HG03520 (cell line): ENCODE measurements at regions not wholly inside any gene's neighbourhood (a gene's known extent, or its start where the extent isn't known, plus 50 kb on each side); places are given as distances from the start of the nearest gene placed in this dataset.

Experiments used
- ATAC-seq: cut with Tn5 transposase; IDR thresholded peaks from one replicate; pipeline ENCODE4 v1.9.1; 2021; ENCODE audit warnings: mild to moderate bottlenecking, moderate library complexity; ENCODE audit not compliant: unreplicated experiment

DNA sequence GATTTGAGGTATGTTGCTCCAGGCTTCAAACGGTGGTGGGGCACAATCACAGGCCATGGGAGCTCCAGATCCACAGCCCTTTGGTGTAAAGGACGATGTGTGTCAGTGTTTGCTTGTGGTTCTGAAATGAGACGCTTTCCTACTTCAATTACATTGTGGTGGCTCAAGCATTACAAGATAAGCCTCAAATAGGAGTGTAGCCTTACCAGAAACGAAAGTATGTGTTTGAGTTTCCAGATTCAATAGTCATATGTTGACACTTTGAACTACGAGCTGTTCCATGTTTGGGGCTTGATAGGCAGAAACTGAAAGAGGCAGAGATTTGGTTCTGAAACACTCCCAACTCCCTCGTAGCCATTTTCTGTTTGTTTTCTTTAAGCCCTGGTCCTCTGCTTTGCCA, 187.1 kb downstream of the MYLK4 start:
- peak; percentile 85 for ATAC-seq

DNA sequence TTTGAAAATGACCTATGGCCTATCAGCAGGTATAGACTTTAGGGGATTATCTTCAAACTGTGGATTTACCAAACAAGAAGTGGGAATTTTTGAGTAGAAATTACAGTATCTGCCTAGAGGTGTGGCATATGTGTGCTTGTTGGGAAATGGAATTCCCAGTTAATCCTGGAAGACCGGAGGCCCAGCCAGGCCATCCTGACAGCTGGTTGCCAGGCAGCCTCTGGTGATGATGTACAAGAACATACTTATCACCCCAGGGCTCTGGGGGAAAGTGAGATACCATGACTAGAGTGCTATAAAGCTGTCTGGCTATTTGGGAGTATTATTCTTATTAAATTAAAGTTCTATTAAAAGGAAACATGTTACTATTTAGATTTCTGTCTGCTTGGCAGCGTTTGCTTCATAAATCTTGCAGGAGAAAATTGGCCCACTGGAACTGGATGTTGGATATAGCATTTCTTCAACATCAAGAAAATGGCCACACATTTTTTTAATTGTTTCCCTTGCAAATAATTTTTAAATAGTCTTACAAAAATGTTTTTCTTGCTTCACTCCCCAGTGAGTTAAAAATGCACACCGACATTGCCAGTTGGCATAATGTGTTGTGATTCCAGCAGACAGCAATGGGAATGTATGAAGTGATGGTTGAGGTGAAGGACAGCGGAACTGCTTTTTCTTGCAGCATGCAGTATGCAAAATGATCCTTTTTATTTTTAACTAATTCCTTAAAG, 187.8 kb downstream of the MYLK4 start:
- no peak for ATAC-seq

DNA sequence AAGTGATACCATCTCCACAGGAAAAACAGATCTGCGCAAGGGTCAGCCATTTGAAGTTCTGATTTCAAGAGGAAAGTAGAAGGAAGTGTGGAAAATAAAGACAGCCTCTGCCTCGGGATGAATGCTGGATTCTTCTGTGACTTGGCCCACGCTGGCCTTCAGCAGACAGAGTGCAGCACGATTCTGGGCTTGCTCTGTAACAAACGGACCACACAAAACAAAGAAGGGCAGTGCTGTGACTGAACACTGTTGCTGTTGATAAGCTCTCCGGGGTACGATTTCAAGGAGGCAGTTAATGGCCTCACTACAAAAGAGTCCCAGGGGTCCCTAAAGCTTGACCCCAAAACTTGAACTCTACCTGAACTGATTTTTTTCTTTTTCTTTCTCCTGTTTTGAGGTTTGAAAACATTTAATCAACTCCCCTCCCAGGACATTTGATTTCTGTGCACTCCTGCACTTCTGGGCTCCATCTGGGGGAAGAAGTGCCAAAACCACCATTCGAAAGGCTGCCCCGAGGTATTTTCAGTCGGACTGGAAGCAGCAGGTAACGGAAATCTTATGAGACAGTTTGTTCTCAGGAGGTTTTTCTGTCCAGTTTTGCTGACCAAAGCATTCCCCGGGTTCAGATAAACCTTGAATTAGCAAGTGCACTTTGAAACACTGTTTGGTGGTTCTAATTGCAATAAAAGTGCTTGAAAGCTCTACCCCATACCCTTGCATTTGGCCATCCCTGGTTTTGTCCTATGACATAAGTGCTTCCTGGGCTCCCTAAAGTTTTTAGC, 189.6 kb downstream of the MYLK4 start:
- no peak for ATAC-seq

GRCh38 chr6:2560140-2560818, 190.4 kb downstream of the MYLK4 start:
- no peak for ATAC-seq

- ATAC-seq, result no peak
Observed at GRCh38 chr6:2558861-2559801, 191.6 kb downstream of the MYLK4 start.

GRCh38 chr6:2558098-2558680, 192.5 kb downstream of the MYLK4 start:
- ATAC-seq, result no peak

- no peak for ATAC-seq
Observed at GRCh38 chr6:2557181-2557720, 193.5 kb downstream of the MYLK4 start.

- no peak for ATAC-seq
Observed at GRCh38 chr6:2556761-2557160, 194.0 kb downstream of the MYLK4 start.

- ATAC-seq, result no peak
Observed at GRCh38 chr6:2554651-2555260, 196.0 kb downstream of the MYLK4 start.

- no peak for ATAC-seq
Observed at GRCh38 chr6:2552526-2553154, 198.1 kb downstream of the MYLK4 start.

GRCh38 chr6:2551705-2552104, 199.0 kb downstream of the MYLK4 start:
- no peak for ATAC-seq

- ATAC-seq, result no peak
Observed at GRCh38 chr6:2550247-2550646, 200.5 kb downstream of the MYLK4 start.

DNA sequence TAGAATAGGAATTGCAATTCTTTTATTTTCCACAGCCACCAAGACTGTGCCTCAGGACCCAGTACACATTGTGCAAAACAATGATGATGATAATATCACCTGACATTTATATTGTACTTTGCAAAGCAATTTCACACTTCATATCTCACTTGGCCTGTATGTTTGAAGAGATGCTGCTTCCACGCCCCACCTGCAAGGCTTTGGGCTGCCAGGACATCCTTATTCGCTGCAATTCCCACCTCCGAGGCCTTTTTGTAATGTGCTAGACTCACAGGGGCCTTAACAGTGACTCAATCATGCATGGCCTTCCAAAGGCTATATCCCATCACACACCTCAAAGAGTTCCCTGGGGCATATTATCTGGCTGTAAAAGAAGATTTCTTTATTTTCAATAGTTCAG, 200.9 kb downstream of the MYLK4 start:
- no peak for ATAC-seq

DNA sequence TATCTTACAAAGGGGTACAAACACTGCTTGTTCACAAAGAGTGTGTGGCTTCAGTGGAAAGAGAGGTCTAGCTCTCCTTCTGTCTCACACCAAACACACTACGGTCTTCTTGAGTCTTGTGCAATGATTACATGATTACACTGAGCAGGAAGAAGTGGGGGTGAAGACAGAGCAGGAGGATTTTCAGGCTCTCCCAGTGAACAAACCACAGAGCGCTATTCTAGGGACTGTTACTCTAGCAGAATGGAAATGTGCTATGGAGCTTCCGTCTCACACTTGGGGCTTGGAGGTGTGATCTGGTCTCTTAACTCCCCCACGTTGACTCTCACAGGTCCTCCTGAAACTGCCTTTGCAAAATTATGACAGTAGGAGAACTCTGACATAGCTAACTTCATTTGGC, 203.4 kb downstream of the MYLK4 start:
- no peak for ATAC-seq

DNA sequence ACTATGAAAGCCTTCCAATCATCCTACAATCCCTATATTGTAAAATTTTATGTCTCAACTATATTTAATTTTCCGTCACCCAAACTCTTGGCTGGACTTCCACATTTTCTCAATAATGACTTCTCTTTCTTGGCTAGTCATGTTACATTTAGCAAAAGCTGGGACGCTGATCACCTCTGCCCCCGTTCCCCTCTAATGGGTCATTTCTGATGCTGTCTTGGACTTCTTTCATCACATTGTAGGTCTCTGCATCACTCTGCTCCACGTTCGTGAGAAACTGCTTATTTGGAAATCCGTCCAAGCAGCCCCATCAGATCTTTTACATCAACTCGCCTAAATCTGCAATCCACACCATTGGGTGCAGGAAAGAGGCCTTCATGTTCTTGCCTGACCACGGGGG, 203.8 kb downstream of the MYLK4 start:
- ATAC-seq, result no peak

- ATAC-seq, result no peak
Observed at GRCh38 chr6:2545383-2546038, 205.2 kb downstream of the MYLK4 start.

DNA sequence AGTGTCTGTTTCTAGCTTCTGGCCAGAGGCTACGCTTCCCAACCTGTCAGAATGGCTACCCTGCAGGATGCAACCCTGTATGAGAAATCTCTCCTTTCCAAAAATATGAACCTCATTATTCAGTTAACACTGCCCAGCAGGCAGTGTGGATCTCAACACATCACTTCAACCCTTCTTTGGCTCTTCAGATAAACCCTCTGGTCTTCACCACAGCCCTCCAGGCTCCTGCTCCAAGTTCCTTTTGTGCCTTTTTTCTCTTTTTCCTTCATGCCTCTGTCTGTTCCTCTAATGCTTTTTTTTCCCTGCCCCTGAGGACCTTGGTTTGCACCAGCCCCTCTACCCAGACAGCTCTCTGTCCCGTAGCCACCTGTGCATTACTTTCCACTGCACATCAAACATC, 207.4 kb downstream of the MYLK4 start:
- ATAC-seq, result no peak

GRCh38 chr6:2542858-2543218, 207.9 kb downstream of the MYLK4 start:
- ATAC-seq, result peak; percentile 63
